HG03354 (cell line): ENCODE measurements at regions not wholly inside any gene's neighbourhood (a gene's known extent, or its start where the extent isn't known, plus 50 kb on each side); places are given as distances from the start of the nearest gene placed in this dataset.
A peak's percentile ranks its signal among the peaks of the same experiment; 100 is the strongest.

Experiments
- ATAC-seq: cut with Tn5 transposase; IDR thresholded peaks from one replicate; pipeline ENCODE4 v1.9.1; 2021; ENCODE audit warnings: mild to moderate bottlenecking; ENCODE audit not compliant: unreplicated experiment, poor library complexity, severe bottlenecking

DNA sequence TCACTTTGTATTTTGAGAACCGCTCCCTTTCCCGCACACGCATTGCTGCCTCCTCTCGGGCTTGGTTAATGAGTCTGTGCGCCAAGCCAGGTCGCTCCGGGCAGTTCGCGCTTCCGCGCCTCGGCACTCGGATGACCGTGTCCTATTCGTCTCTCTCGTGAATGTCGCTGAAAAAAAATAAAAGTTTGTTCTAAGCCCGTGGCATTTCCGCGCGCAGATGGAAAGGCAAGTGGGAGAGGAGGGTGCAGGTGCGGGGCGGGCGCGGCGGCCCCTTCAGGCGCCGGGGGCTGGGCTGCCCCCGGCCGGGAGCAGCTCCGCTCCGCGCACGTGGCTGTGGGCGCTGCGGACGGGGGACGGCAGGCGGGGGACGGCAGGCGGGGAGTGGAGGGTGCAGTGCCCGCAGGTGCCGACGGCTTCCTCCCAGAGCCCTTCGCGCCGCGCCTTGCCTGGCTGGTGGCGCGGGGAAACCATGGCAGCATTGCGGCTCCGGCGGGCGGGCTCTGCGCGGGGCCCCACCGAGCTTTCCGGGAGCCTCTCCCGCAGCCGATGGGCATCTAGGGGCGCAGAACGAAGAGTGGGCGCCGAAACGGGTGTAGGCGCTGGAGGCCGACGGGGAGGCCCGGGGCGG is 159.6 kb upstream of the SIX2 start:
- ATAC-seq = no peak

DNA sequence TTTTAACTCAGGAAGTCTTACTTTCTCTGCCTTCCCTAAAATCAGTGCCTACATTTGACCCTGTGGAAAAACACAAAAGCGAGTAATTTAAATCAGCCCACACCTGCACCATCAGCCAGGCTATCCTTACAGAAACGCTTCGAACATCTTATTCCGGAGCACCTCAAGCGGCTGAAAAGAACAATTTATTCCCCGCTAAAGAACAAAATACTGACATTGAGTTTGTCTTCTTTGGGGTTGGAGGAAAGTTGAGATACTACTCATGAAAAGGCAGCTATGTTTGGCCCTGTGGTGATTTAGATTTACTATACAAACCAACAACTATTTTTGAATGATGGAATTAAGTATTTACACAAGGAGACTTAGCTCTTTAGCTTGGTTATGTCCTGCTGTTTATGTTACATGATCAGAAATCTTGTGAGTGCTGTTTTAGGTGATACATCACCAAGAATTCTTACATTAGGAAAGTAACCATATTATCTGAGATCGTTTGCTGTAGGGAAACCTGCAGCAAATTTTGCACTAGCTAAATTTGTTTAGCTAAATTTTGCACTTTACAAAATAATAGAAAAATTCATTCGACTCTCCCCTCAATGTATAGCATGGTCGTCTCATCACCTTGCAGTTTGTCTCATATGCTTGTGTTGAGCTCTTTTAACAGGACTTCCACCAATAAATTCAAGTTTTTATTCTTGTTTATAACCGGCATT is 158.8 kb upstream of the SIX2 start:
- no peak for ATAC-seq

DNA sequence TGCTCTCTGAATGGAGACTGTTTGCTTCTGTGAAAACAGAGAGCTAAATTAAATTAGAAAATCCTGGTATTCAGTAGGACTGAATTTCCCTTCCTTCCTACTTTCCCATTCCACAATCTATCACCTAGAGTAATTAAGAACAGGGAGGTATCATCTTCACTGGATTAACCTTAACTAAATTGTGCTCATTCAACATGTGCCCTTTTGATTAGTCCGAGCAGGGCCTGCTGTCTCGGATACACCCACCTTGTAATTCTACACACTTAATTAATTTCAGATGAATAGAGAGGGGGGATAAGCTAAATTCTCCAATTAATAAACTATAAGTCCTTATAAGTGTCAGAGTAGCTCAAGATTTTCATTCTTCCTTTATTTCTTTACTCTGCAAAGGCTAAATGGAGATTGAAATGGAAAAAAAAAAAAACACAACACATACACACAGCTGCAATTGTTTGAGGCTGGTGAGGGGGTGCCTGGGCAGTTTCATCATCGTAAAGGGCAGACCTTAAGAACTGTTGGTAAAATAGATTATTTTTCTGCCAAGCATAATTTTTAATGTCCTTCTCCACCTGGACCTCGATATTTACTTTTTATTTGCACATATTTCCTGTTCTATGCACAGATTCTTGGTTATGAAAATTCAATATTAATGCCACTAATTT is 157.1 kb upstream of the SIX2 start:
- ATAC-seq = no peak

DNA sequence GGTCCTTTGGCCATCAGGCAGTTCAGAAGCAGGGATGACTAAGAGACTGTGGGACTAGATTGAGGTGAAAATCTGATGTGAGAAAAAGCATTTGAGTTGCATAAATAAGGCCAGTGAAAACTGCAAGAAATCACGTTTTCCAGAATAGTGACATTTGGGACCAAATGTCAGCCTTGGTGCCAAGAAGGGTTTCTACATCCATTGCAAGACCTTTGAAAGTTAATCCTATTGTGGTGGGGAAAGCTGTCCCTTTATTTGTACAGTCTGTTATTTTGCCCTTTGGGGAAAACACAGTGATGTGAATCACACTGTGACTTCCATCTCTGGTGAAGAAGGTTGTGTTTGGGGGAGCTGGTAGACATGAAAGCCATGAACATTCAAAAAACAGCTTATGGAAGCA is 153.5 kb upstream of the SIX2 start:
- no peak for ATAC-seq

DNA sequence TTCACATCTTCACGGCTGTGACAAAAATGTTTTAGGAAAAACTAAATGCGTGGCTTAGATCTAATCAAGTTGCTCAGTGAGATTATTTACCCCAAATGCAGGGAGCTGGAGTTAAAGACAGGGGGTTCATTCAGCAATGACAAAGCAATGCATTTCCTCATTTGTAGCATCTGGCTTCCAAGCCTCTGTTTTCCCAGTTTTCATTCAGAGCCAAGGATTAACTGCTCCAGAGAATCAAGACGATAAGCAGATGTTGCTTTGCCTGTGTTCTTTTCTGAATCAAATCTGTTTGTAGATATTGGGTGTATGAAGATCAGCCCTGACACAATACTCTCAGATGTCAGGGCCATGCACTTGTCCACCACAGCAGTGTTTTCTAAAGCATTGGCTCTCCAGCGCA is 147.4 kb upstream of the SIX2 start:
- no peak for ATAC-seq

DNA sequence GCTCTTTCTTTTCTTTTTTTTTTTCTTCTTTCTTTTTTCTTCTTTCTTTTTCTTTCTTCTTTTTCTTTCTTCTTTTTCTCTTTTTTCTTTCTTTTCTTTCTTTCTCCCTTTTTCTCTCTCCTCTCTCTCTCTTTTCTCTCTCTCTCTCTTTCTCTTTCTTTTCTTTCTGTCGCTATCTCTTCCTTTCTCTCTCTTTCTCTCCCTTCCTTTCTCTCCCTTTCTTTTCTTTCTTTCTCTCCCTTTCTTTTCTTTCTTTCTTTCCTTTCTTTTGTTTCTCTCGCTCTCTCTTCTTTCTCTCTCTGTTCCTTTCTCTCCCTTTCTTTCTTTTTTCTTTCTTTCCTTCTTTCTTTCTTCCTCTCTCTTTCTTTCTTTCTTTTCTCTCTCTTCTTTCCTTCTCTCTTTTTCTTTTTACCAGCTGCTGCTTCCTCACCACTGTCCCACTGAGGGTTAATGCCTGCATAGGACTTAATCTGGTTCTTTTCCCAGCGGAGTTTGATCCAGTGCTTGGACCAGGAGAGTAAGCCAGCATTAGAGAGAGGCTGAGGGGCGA is 145.4 kb upstream of the SIX2 start:
- no peak for ATAC-seq

DNA sequence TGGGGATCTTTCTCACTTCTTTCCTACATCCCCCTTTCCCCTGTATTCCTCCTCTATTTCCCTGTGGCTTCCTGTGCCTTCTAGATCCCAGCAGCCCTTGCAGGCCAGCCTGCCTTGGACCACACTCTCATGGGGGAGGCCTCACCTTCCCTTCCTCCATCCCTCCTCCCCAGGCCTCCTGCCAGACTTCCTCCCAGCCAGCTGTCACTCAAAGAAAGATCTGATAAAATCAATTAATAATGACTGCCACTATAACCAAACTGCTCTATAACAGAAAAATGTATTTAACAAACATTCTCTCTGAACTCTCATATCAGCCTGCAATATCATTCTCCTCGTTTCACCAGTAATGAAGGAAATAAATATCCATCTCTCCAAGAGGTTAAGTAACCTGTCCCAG is 144.9 kb upstream of the SIX2 start:
- no peak for ATAC-seq

DNA sequence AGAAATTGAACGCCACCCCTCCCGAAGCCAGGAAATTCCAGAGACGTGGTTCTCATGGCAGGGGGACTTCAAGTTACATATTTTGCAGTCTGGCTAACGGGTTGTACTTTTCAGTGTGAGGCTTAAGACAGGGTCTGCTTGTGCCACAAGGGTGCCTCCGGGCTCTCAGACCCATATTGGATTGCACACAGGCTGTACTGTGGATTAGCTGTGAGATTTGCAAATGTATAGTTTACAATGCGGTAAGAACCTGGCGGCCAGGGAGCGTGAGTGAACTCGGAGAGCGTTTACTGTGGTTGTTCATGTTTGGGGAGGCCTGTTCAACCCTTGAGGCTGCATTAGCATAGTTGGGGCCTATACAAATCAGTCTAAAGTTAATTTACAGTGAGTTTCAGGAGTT is 143.9 kb upstream of the SIX2 start:
- no peak for ATAC-seq

DNA sequence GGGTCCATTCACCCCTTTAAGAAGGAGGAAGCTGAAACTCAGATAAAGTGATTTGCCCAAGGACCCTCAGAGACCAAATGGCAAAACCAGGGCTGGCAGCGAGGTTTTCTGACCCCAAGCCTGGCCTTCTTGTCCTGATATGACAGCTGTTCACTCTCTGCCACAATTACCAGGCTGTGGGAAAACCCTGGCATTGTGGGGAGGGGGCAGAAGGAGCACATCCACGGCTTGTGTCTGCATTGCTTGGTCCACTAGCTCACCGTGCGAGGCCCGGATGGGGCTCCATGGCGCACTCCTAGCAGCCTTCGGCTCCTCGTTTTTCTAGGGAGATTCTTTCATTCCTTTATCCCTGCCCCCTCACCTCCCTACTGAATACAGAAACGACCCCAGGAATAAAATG is 143.4 kb upstream of the SIX2 start:
- no peak for ATAC-seq

DNA sequence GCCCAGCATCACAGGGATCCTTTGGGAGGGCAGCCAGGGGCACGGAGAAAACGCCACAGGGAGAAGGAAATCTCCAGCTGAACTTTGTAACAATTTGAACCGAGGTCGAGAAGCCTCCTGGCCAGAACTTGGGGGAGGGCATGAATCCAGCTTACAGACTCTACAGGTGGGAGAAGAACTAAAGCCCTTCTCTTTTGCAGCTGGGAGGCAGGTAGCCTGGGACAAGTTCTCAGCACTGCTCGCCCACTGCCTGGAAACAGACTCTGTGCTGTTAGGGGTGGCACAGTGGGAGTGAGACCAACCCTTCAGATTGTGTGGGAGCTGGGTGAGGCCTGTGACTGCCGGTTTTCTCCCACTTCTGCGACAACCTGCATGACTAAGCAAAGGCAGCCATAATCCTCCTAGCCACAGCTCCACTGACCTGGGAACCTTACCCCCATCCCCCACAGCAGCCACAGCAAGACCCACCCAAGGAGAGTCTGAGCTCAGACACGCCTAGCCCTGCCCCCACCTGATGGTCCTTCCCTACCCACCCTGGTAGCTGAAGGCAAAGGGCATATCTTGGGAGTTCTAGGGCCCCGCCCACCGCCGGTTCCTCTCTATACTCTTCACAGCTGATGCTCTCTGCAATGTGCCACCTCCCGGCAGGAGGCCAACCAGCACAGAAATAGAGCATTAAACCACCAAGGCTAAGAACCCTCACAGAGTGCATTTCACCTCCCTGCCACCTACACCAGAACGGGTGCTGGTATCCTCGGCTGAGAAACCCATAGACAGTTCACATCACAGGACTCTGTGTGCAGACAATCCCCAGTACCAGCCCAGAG is 136.0 kb upstream of the SIX2 start:
- no peak for ATAC-seq

DNA sequence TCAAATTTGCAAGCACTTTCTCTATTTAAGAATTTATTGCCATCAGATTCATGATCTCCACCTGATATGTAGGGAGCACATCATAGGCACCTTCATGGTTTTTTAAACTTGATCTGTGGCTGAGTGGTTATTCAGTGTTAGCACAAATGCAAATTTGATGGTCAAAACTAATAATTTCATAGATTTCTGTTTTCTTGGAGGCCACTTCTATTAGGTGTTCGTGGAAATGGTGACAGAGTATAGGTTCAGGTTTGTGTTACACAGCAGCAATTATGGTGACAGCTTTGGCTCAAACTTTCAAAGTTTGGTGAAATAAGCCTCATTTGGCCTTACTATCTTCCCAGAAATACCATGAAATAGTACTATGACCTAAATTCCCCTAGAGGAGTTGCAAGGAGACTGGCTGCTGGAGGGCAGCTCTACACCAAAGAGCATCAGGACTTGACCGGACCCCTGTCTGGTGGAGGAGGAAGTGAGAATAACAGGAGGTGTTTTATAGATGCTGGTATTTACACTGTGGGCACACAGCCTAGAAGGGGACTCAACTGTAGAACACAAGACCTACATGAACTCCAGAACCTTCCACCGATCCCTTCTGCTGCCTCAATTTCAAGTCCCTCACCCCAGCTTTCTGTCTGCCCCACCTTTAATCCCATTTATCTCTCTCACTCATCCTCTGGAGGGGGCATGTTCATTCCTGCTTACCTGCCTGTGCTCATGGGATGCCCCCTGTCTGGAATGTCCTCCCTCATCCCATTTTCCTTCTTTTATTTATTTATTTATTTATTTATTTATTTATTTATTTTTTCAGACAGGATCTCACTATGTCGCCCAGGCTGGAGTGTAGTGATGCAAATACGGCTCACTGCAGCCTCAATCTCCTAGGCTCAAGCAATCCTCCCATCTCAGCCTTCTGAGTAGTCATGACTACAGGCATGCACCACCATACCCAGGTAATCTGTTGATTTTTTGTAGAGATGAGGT is 132.9 kb upstream of the SIX2 start:
- peak; percentile 76 for ATAC-seq

DNA sequence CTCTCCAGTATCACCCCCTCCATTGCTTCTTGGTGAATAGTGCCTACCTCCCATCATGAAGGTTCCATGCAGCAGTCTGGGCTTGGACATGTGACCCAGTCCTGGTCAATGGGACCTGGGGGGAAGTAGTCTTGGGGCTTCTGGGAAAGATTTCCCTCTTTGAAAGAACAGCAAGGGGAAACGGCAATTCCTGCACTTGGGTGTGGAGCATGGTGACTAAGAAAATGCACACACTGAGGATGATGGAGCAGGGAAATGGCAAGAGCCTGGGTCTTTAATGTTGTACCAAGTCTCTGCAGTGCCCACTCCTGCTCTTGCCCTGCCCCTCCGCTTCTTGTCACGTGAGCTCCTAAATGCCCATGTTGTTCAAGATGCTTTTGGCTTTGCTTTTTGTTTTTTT is 131.4 kb upstream of the SIX2 start:
- ATAC-seq = no peak

DNA sequence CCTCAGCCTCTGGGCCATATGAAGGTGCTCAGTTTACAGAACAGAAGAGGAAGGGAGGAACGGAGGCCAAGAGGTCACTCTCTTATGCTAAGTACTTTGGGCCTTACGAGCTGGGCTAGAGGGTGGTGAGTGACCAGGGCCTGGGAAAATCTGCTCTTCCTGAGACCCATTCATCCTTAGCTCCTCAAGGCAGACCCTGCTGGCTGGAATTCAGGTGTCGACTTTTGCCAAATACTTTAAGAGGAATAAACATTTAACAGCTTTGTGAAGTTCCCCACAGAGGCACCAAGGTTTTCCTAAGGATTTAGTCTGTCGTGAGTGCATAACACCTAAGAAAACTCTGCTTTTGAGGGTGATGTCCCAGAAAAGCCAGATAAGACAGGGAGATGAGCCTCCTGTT is 129.7 kb upstream of the SIX2 start:
- ATAC-seq = no peak

DNA sequence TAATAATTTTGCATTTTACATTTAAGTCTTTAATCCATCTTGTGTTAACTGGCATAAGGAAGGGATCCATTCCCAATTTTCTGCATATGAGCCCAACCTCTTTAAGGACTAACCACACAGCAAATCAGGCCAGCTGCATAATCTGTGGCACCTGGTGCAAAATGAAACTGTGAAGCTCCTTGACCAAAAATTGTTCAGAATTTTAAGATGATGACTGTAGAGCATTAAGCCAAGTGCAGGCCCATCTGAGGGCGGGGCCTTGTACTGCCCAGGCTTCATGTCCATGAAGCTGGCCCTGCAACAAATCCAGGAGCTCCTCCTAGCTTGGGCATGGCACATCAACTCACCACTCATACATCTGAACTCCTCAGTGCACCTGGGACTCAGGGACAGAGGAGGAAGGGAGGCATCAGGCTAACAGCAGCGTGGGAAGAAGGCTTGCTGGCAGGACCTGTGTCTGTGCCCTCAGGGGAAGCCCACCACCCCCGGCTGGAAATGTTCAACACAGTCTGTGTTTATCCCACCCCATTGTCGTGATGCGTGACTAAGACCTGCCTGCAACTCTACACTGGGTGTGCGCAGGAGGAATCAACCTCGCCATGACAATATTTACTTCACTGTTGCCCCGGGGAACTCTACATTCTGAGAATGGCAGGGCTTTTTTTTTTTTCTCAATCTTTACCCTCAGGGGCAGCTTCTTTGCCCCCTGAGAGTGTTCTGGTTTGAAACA is 128.9 kb upstream of the SIX2 start:
- no peak for ATAC-seq

DNA sequence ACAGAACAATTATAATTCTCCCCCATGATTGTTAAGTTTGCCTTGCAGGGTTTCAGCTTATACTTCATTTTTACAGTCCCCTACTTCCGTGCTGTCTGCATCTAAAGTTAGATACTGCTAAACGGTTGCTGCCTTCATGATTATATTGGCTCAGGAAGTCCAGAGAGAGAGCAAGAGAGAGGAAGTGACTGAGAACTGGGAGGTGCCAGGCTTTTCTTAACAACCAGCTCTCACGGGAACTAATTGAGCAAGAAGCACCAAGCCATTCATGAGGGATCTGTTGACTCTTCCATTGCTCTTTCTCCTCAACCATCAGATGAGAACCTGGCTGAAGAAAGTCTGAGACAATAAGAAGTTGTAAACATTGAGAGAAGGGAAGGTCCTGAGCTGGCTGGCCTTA is 125.5 kb upstream of the SIX2 start:
- no peak for ATAC-seq

DNA sequence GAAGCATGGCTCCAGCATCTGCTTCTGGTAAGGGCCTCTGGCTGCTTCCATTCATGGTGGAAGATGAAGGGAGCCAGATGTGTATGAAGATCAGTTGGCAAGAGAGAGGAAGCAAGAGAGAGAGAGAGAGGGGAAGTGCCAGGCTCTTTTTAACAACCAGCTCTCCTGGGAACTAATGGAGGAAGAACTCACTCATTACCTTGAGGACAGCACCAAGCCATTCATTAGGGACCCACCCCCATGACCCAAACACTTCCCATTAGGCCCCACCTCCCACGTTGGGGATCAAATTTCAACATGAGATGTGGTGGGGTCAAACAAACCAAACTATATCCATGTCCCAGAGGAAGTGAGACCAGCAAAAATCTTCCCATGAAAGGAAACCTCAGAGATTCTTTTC is 124.8 kb upstream of the SIX2 start:
- no peak for ATAC-seq

DNA sequence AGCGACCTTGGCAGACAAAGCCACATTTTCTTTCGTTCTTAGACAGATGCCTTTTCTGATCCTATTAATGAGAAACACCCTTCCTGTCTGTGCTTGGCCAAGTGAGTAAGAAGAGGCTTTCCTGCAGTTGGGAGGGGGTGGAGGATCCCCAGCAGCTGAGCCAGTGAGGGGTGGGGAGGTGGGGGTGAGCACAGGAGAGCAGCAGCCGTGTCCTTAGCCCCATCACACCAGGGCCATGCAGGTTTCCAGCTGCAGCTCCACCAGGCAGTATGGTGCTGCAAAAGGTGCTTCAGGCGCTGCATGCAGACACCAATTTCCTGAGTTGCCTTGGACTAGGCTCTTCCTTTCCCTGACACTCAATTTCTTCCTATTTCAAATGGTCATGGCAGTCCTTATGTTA is 123.3 kb upstream of the SIX2 start:
- ATAC-seq = no peak

DNA sequence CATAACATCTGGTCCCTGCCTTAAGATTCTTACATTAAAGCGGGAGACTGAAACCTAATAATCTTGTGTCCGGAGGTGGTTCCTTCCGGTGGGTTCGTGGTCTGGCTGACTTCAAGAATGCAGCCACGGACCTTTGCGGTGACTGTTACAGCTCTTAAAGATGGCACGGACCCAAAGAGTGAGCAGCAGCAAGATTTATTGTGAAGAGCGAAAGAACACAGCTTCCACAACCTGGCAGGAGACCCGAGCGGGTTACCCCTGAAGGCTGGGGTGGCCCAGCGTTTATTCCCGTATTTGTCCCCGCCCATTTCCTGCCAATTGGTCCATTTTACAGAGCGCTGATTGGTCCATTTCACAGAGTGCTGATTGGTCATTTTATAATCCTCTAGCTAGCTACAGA is 122.3 kb upstream of the SIX2 start:
- no peak for ATAC-seq
